Endothelial cell of umbilical vein (primary cell): ENCODE measurements at regions not wholly inside any gene's neighbourhood (a gene's known extent, or its start where the extent isn't known, plus 50 kb on each side); places are given as distances from the start of the nearest gene placed in this dataset.

Experiments
- BruUV-seq: library from RNA; stranded (reverse); fragments of 400-500 nt; replicated peaks from 2 replicates; lab custom pipeline; 2021; lab: Mats Ljungman, UMichigan
- CTCF ChIA-PET: fragments of 300-600, 350-600 bp; sonication (Branson Sonifier 250); formaldehyde crosslinking; loops from one replicate; lab custom pipeline; 2021; ENCODE audit warnings: antibody characterized with exemption, inconsistent platforms; lab: Charles Lee
- POLR2A ChIA-PET: fragments of 300-600, 350-600 bp; sonication (Branson Sonifier 250); formaldehyde crosslinking; loops from one replicate; lab custom pipeline; 2021; ENCODE audit warnings: antibody characterized with exemption, inconsistent platforms; lab: Charles Lee
- DNase-seq: peaks from one replicate; pipeline ENCODE4 v3.0.0-alpha.2; 2011; ENCODE audit warnings: low read depth, low spot score
- FAIRE-seq: peaks from 2 replicates; lab custom pipeline; 2011; peaks lifted over from hg19 to GRCh38; lab: Jason Lieb, UNC
- H2AFZ ChIP-seq: 2 replicates; pipeline ENCODE4 v1.6.0; 2012; ENCODE audit warnings: low read depth, low read length, control low read depth, inconsistent platforms
- H3K27ac ChIP-seq: 2 replicates; pipeline ENCODE4 v1.5.1; 2011; ENCODE audit warnings: low read depth, mild to moderate bottlenecking, control low read depth, low read length, moderate library complexity; ENCODE audit not compliant: insufficient read depth
- H3K27me3 ChIP-seq, 2 experiments: 2 replicates each; pipeline versions ENCODE4 v1.6.0 to v1.6.1; 2011; ENCODE audit warnings: low read length in 2 of 2, mixed read lengths in 1 of 2; ENCODE audit not compliant: control insufficient read depth in 2 of 2, insufficient read depth in 2 of 2
- H3K36me3 ChIP-seq, 2 experiments: 2 replicates in 1 of 2; 3 replicates in 1 of 2; pipeline ENCODE4 v1.5.1; 2011; ENCODE audit warnings: low read length in 2 of 2, mild to moderate bottlenecking in 1 of 2, moderate library complexity in 1 of 2; ENCODE audit not compliant: control insufficient read depth in 2 of 2, insufficient read depth in 2 of 2; ENCODE audit errors: extremely low read depth in 1 of 2
- H3K4me1 ChIP-seq: 3 replicates; pipeline ENCODE4 v1.5.1; 2011; ENCODE audit warnings: mild to moderate bottlenecking, low read length; ENCODE audit not compliant: control insufficient read depth, insufficient read depth; ENCODE audit errors: extremely low read depth
- H3K4me2 ChIP-seq: 2 replicates; pipeline ENCODE4 v1.6.1; 2011; ENCODE audit warnings: low read length, control low read depth, mixed read lengths; ENCODE audit not compliant: insufficient read depth
- H3K4me3 ChIP-seq, 3 experiments: fragments of 200-600 bp in 1 of 3; sonication (generic), shearing (Covaris generic) in 1 of 3; replicated peaks in 1 of 3; 2 replicates each; pipeline ENCODE4 v1.5.1; 2011 to 2016; ENCODE audit warnings: control low read depth in 3 of 3, low read length in 3 of 3, mild to moderate bottlenecking in 2 of 3, inconsistent platforms in 1 of 3, low read depth in 1 of 3, moderate library complexity in 1 of 3; ENCODE audit not compliant: insufficient read depth in 1 of 3
- H3K79me2 ChIP-seq: 2 replicates; pipeline ENCODE4 v1.6.0; 2012; ENCODE audit warnings: low read length, inconsistent platforms; ENCODE audit not compliant: control insufficient read depth, insufficient read depth
- H3K9ac ChIP-seq: replicated peaks from 2 replicates; pipeline ENCODE3; 2011; ENCODE audit warnings: low read length, control low read depth; ENCODE audit not compliant: insufficient read depth; ENCODE audit errors: extremely low read depth
- H3K9me1 ChIP-seq: replicated peaks from 3 replicates; pipeline ENCODE4 v1.6.0; 2011; ENCODE audit warnings: mild to moderate bottlenecking, low read length; ENCODE audit not compliant: control insufficient read depth, insufficient read depth; ENCODE audit errors: extremely low read depth
- H3K9me3 ChIP-seq: replicated peaks from 2 replicates; pipeline ENCODE4 v1.5.1; 2012; ENCODE audit warnings: low read length, inconsistent platforms; ENCODE audit not compliant: control insufficient read depth, insufficient read depth
- H4K20me1 ChIP-seq: replicated peaks from 2 replicates; pipeline ENCODE3; 2011; ENCODE audit warnings: mild to moderate bottlenecking, low read length; ENCODE audit not compliant: control insufficient read depth, insufficient read depth; ENCODE audit errors: extremely low read depth
- CTCF ChIP-seq, 2 donors: IDR thresholded peaks; 1 replicate in 1 of 2; 2 replicates in 1 of 2; pipeline ENCODE4 v1.5.1; 2011; ENCODE audit warnings: low read length in 2 of 2, mild to moderate bottlenecking in 2 of 2, moderate library complexity in 2 of 2, control low read depth in 1 of 2, inconsistent platforms in 1 of 2, low read depth in 1 of 2; ENCODE audit not compliant: insufficient read depth in 1 of 2; ENCODE audit errors: extremely low read depth in 1 of 2
- GATA2 ChIP-seq: IDR thresholded peaks from 2 replicates; pipeline ENCODE4 v1.7.0; 2011; ENCODE audit warnings: low read depth, mild to moderate bottlenecking, moderate library complexity, mixed read lengths, low read length; ENCODE audit not compliant: insufficient read length, insufficient read depth
- JUN ChIP-seq: IDR thresholded peaks from 2 replicates; pipeline ENCODE4 v1.6.1; 2011; ENCODE audit warnings: borderline replicate concordance, low read depth; ENCODE audit not compliant: insufficient read length, insufficient read depth
- MAX ChIP-seq: IDR thresholded peaks from 2 replicates; pipeline ENCODE4 v1.6.1; 2011; ENCODE audit not compliant: insufficient read depth, insufficient read length
- POLR2A ChIP-seq: IDR thresholded peaks from 2 replicates; pipeline ENCODE4 v1.6.1; 2012; ENCODE audit warnings: low read depth, mild to moderate bottlenecking, control low read depth, low read length
- POLR2AphosphoS5 ChIP-seq: IDR thresholded peaks from 2 replicates; pipeline ENCODE4 v1.6.1; 2012; ENCODE audit warnings: low read depth, mild to moderate bottlenecking, control low read depth, low read length, moderate library complexity; ENCODE audit not compliant: insufficient read depth
- dilution Hi-C: fragments of 300-500 bp; cut with MboI; formaldehyde crosslinking; loops from one replicate; pipeline ENCODE4 v1.15.0; 2019; ENCODE audit warnings: low sequenced_read_pairs; ENCODE audit not compliant: extremely low pct_ligation_motif_present
- intact Hi-C: fragments of 100-400 bp; cut with micrococcal nuclease; formaldehyde crosslinking; loops from one replicate; pipeline ENCODE4 v1.10.0; 2022

- H3K4me1 ChIP-seq = no peaks in the 10 kb centered on the region
- CTCF ChIA-PET = no interaction called here
- intact Hi-C loops = no loop called here
- dilution Hi-C loops = no loop called here
- TF ChIP-seq CTCF (IDR thresholded peaks at IDR 0.05; ENCODE audit: extremely low read depth in 1 of 2, insufficient read depth in 1 of 2, low read depth in 1 of 2, low read length in 2 of 2) (no peak), POLR2A (no peak), POLR2AphosphoS5 (no peak), JUN (no peak), MAX (no peak), GATA2 (no peak)
- no TSS peak for BruUV-seq
- no peaks in the 10 kb centered on the region for H3K9me3 ChIP-seq
- no peaks in the 10 kb centered on the region for H3K79me2 ChIP-seq
- POLR2A ChIA-PET = no interaction called here
- no peaks in the 10 kb centered on the region for H3K36me3 ChIP-seq
- peaks cover 0 to 1% of the 10 kb centered on the region in 2 experiments for H3K27me3 ChIP-seq
- DNase-seq = no peak
- no peak overlapping the region for H3K27ac ChIP-seq
- H3K4me2 ChIP-seq = no peak overlapping the region
- no peak overlapping the region for H3K9ac ChIP-seq
- FAIRE-seq = no peak
- no peaks in the 10 kb centered on the region for H4K20me1 ChIP-seq
- H3K4me3 ChIP-seq = no peak overlapping the region
- no peaks in the 10 kb centered on the region for H3K9me1 ChIP-seq
- H2AFZ ChIP-seq = no peak overlapping the region
Measured at GRCh38 chr2:8138923-8139667, 542.8 kb upstream of the ID2 start.
